K562 (cell line): ENCODE measurements at regions not wholly inside any gene's neighbourhood (a gene's known extent, or its start where the extent isn't known, plus 50 kb on each side); places are given as distances from the start of the nearest gene placed in this dataset.

Source experiments
- ATAC-seq: fragments of 200-7000 bp; cut with Tn5 transposase; 3 replicates; pipeline ENCODE4 v1.9.1; 2020; ENCODE audit warnings: moderate library complexity
- BruUV-seq: library from RNA; stranded (reverse); fragments of 400-500 nt; replicated peaks from 2 replicates; lab custom pipeline; 2021; lab: Mats Ljungman, UMichigan
- CTCF ChIA-PET: fragments of 300-600 bp; formaldehyde crosslinking; extraction: SDS; loops from one replicate; lab custom pipeline; 2021; ENCODE audit warnings: low intra/inter-chr PET ratio; lab: Yijun Ruan, JAX
- POLR2A ChIA-PET: fragments of 300-600, 350-650 bp; sonication (Branson Sonifier 250); formaldehyde crosslinking; extraction: SDS; loops from one replicate; lab custom pipeline; 2021; ENCODE audit warnings: antibody characterized with exemption, inconsistent platforms; lab: Yijun Ruan, JAX
- DNase-seq, 4 experiments: peaks; one replicate each; pipeline versions ENCODE4 v3.0.0 to v3.0.0-alpha.2; 2011 to 2018; ENCODE audit warnings: low spot score in 3 of 4, mixed read lengths in 3 of 4; ENCODE audit errors: extremely low read depth in 1 of 4
- FAIRE-seq: peaks from 2 replicates; lab custom pipeline; 2011; peaks lifted over from hg19 to GRCh38; lab: Jason Lieb, UNC
- H2AFZ ChIP-seq: 2 replicates; pipeline ENCODE4 v1.6.0; 2011; ENCODE audit warnings: low read depth, low read length, control low read depth, inconsistent platforms
- H3K27ac ChIP-seq: fragments of 200-600 bp; 3 replicates; pipeline ENCODE4 v1.8.0; 2011; ENCODE audit warnings: low read depth, mild to moderate bottlenecking, control low read depth, inconsistent platforms, low read length, moderate library complexity, mixed read lengths; ENCODE audit errors: extremely low read depth
- H3K27me3 ChIP-seq, 2 experiments: fragments of 300-600 bp in 1 of 2; 2 replicates in 1 of 2; 3 replicates in 1 of 2; pipeline versions ENCODE4 v1.6.0 to v1.8.0; 2011; ENCODE audit warnings: inconsistent platforms in 2 of 2, low read length in 2 of 2, mild to moderate bottlenecking in 1 of 2, mixed read lengths in 1 of 2, moderate library complexity in 1 of 2; ENCODE audit not compliant: control insufficient read depth in 2 of 2, insufficient read depth in 2 of 2
- H3K36me3 ChIP-seq: fragments of 300-600 bp; 3 replicates; pipeline ENCODE4 v1.8.0; 2011; ENCODE audit warnings: mild to moderate bottlenecking, low read length, inconsistent platforms; ENCODE audit not compliant: control insufficient read depth, insufficient read depth
- H3K4me1 ChIP-seq, 2 experiments: fragments of 200-600 bp in 1 of 2; replicated peaks in 1 of 2; 2 replicates in 1 of 2; 3 replicates in 1 of 2; pipeline versions ENCODE4 v1.5.1 to v1.8.0; 2011; ENCODE audit warnings: inconsistent platforms in 2 of 2, low read length in 2 of 2, mild to moderate bottlenecking in 1 of 2, mixed read lengths in 1 of 2, moderate library complexity in 1 of 2; ENCODE audit not compliant: control insufficient read depth in 2 of 2, insufficient read depth in 2 of 2
- H3K4me2 ChIP-seq: 2 replicates; pipeline ENCODE4 v1.6.1; 2011; ENCODE audit warnings: low read length, control low read depth, inconsistent platforms, mixed read lengths; ENCODE audit not compliant: insufficient read depth
- H3K4me3 ChIP-seq: fragments of 200-600 bp; sonication (generic), shearing (Covaris generic); 2 replicates; pipeline ENCODE4 v1.5.1; 2016; ENCODE audit warnings: control low read depth, inconsistent platforms
- H3K79me2 ChIP-seq: fragments of 200-600 bp; 3 replicates; pipeline ENCODE4 v1.8.0; 2011; ENCODE audit warnings: low read length, inconsistent platforms; ENCODE audit not compliant: control insufficient read depth, insufficient read depth
- H3K9ac ChIP-seq, 2 experiments: 2 replicates each; pipeline versions ENCODE4 v1.6.0 to v1.6.1; 2011; ENCODE audit warnings: low read depth in 2 of 2, low read length in 2 of 2, control low read depth in 1 of 2, inconsistent platforms in 1 of 2, mild to moderate bottlenecking in 1 of 2, mixed read lengths in 1 of 2; ENCODE audit not compliant: insufficient read depth in 1 of 2
- H3K9me1 ChIP-seq: one replicate; pipeline ENCODE4 v1.6.0; 2011; ENCODE audit warnings: inconsistent platforms, mild to moderate bottlenecking, low read length, moderate library complexity; ENCODE audit not compliant: control insufficient read depth, insufficient read depth
- H3K9me3 ChIP-seq: replicated peaks from 2 replicates; pipeline ENCODE4 v1.5.1; 2011; ENCODE audit warnings: low read depth, low read length, inconsistent platforms; ENCODE audit not compliant: control insufficient read depth, insufficient read depth
- H4K20me1 ChIP-seq: replicated peaks from 2 replicates; pipeline ENCODE4 v1.6.1; 2011; ENCODE audit warnings: low read length, inconsistent platforms, mixed read lengths; ENCODE audit not compliant: control insufficient read depth, insufficient read depth
- CBX8 ChIP-seq: fragments of 200-600 bp; sonication (generic); IDR thresholded peaks from 2 replicates; pipeline ENCODE4 v1.6.1; 2012; ENCODE audit warnings: borderline replicate concordance, mixed run types, low read depth, mild to moderate bottlenecking, moderate library complexity, mixed read lengths, low read length, control low read depth, inconsistent platforms; ENCODE audit not compliant: poor library complexity, severe bottlenecking; ENCODE audit errors: extremely low read depth
- FOXO4 ChIP-seq: fragments of 450-650 bp; formaldehyde crosslinking; IDR thresholded peaks from 2 replicates; pipeline ENCODE4 v1.4.0; 2020; ENCODE audit warnings: mild to moderate bottlenecking, moderate library complexity
- IRF9 ChIP-seq: fragments of 450-650 bp; IDR thresholded peaks from 2 replicates; pipeline ENCODE4 v1.6.1; 2016; ENCODE audit warnings: missing biosample characterization, missing genetic modification characterization
- RB1 ChIP-seq: fragments of 450-650 bp; IDR thresholded peaks from 2 replicates; pipeline ENCODE4 v1.6.1; 2017; ENCODE audit warnings: low read depth, mild to moderate bottlenecking
- SMARCE1 ChIP-seq: fragments of 450-650 bp; IDR thresholded peaks from 2 replicates; pipeline ENCODE4 v1.7.1; 2016; ENCODE audit warnings: mild to moderate bottlenecking
- WGBS: fragments of 100-300 bp; shearing (Covaris generic); methylation state at CpG from one replicate; pipeline ENCODE4 v1.1.6; 2016; ENCODE audit warnings: low coverage, mixed read lengths; ENCODE audit not compliant: insufficient coverage; ENCODE audit errors: missing lambda C conversion rate; 5-methylcytosine and 5-hydroxymethylcytosine counted together
- in situ Hi-C: fragments of 300-500 bp; cut with MboI; formaldehyde crosslinking; loops from 4 replicates; pipeline ENCODE4 v1.15.0; 2018; ENCODE audit warnings: inconsistent platforms, mixed read lengths
- intact Hi-C: fragments of 100-400 bp; cut with micrococcal nuclease; formaldehyde crosslinking; loops from 2 replicates; pipeline ENCODE4 v1.14.2; 2022

- FAIRE-seq (no peak), ATAC-seq (no peak), DNase-seq (no peak)
- POLR2A ChIA-PET, result no interaction called here
- Histone ChIP-seq H2AFZ (no peak overlapping the region), H4K20me1 (no peaks in the 10 kb centered on the region), H3K27ac (no peak overlapping the region), H3K4me3 (no peak overlapping the region), H3K79me2 (no peaks in the 10 kb centered on the region), H3K9me1 (no peaks in the 10 kb centered on the region), H3K9ac (no peak overlapping the region), H3K27me3 (no peaks in the 10 kb centered on the region), H3K9me3 (no peaks in the 10 kb centered on the region; the same call in 1 of the 2 replicates), H3K4me1 (no peaks in the 10 kb centered on the region), H3K4me2 (no peak overlapping the region), H3K36me3 (no peaks in the 10 kb centered on the region)
- no peak for TF ChIP-seq RB1
- in situ Hi-C loops, result no loop called here
- no TSS peak for BruUV-seq
- CTCF ChIA-PET, result no interaction called here
- WGBS, result 3% methylated on average over 2 of the region's 2 CpGs
- intact Hi-C loops, result no loop called here
These were observed 290.5 kb upstream of the DPYD start for GRCh38 chr1:98211271-98211845.

GRCh38 chr1:98210563-98210962 is 289.7 kb upstream of the DPYD start:
- no peak for TF ChIP-seq CBX8
- TF ChIP-seq SMARCE1, result no peak
- TF ChIP-seq IRF9 (tag), result no peak
- no peak for TF ChIP-seq FOXO4 (CRISPR knock-in tag)
- TF ChIP-seq, all 486 proteins: peak for 0
- in situ Hi-C loops, result no loop called here
- H3K27me3 ChIP-seq, result no peaks in the 10 kb centered on the region
- H3K4me1 ChIP-seq, result no peaks in the 10 kb centered on the region
- no peak overlapping the region for H3K9ac ChIP-seq
- POLR2A ChIA-PET, result no interaction called here
- H3K79me2 ChIP-seq, result no peaks in the 10 kb centered on the region
- BruUV-seq, result no TSS peak
- H4K20me1 ChIP-seq, result no peaks in the 10 kb centered on the region
- CTCF ChIA-PET, result no interaction called here
- DNase-seq, result no peak
- WGBS, result 0% methylated on average over 3 of the region's 3 CpGs
- H3K36me3 ChIP-seq, result no peaks in the 10 kb centered on the region
- no peak overlapping the region for H3K27ac ChIP-seq
- intact Hi-C loops, result no loop called here
- H3K9me3 ChIP-seq, result no peaks in the 10 kb centered on the region; the same call in 1 of the 2 replicates
- no peak for FAIRE-seq
- no peak overlapping the region for H3K4me3 ChIP-seq
- no peaks in the 10 kb centered on the region for H3K9me1 ChIP-seq
- no peak overlapping the region for H3K4me2 ChIP-seq
- no peak overlapping the region for H2AFZ ChIP-seq
- no peak for ATAC-seq
